ENCODE measurements at regions not wholly inside any gene's neighbourhood (a gene's known extent, or its start where the extent isn't known, plus 50 kb on each side); places are given as distances from the start of the nearest gene placed in this dataset.

DNA sequence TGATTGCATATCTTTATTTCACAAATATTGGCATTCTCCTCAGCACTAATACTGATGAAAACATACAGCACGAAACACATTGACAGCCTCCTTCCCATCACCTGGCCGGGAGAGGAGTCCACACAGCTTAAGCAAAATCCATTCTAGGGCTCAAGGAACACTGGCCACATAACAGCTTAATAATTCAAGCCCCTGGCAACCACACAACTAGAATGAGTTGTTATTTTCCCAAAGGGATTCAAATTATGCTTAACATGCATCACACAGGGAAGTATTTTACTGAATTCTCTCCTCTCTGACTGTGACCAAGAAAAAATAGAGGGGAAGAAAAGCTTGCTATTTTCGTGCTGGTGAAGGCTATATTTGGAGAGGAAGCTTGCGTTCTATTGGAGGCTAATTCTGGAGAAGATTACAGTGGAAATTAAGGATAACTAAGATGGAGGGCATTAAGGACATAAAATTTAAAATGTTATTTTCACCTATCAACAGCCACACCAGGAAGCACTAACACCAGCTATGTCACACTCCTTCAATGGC, 198.5 kb downstream of the ADGRG6 start:
- DNase-seq (ENCODE audit: insufficient read length): no peak
- no peak for FAIRE-seq
- TF ChIP-seq TAF1 (IDR thresholded peaks at IDR 0.05; ENCODE audit: borderline replicate concordance, low read depth, low read length) (no peak), POLR2A (IDR thresholded peaks at IDR 0.05; ENCODE audit: low read depth, low read length) (no peak), POLR2AphosphoS5 (IDR thresholded peaks at IDR 0.05; ENCODE audit: low read depth, low read length) (no peak)

DNA sequence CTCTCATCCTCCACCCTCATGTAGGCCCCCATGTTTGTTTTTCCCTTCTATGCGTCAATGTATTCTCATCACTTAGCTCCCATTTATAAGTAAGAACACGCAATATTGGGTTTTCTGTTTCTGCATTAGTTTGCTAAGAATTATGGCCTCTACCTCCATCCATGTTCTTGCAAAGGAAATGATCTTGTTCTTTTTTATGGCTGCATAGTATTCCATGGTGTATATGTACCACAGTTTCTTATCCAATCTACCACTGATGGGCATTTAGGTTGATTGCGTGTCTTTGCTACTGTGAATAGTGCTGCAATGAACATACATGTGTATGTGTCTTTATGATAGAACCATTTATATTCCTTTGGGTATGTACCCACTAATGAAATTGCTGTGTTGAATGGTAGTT, 200.0 kb downstream of the ADGRG6 start:
- no peak for TF ChIP-seq POLR2A (IDR thresholded peaks at IDR 0.05; ENCODE audit: low read depth, low read length)
- TF ChIP-seq TAF1 (IDR thresholded peaks at IDR 0.05; ENCODE audit: borderline replicate concordance, low read depth, low read length): no peak
- TF ChIP-seq POLR2AphosphoS5 (IDR thresholded peaks at IDR 0.05; ENCODE audit: low read depth, low read length): no peak
- DNase-seq (ENCODE audit: insufficient read length) (no peak), FAIRE-seq (no peak)

DNA sequence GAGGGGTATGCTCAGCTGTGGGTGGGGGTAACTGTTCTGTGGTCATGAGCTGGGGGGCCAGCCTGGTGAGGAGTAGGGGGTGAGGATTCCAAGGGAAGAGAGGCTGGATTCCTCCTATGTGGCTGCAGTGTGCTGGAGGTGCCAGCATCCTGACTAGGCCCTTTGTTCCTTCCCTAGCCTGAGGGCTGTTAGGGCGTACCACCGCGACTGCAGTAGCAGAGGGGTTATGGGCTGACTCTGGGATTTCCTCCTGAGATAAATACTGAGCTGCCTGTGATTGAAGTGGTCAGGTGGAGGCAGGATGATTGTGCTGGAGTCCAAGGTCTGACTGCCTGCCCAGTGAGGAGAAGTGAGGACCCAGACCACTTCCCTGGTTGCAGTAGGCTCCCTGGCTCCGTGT, 205.3 kb downstream of the ADGRG6 start:
- no peak for FAIRE-seq
- TF ChIP-seq POLR2A (IDR thresholded peaks at IDR 0.05; ENCODE audit: low read depth, low read length): no peak
- no peak for TF ChIP-seq TAF1 (IDR thresholded peaks at IDR 0.05; ENCODE audit: borderline replicate concordance, low read depth, low read length)
- TF ChIP-seq POLR2AphosphoS5 (IDR thresholded peaks at IDR 0.05; ENCODE audit: low read depth, low read length): no peak
- DNase-seq (ENCODE audit: insufficient read length): no peak

DNA sequence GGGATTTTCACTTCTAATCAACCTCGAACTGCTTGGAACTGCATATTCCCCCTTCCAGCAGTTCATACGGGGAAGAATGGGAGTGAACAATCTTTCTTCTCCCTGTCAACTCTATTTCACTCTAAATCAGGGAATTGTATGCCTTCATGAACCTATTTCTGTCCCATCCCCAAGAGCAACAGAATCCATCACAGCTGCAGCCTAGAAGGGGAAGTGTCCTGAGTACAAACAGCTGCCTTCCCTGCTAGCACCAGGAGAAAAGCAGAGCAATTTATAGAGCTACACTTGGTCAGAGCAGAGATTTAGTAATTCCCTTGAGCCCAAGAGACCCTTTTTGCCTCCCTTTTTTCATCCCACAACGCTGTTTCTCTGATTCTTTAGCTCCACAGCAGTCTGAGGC, 208.4 kb downstream of the ADGRG6 start:
- FAIRE-seq (no peak), DNase-seq (ENCODE audit: insufficient read length) (no peak)
- no peak for TF ChIP-seq POLR2A (IDR thresholded peaks at IDR 0.05; ENCODE audit: low read depth, low read length)
- no peak for TF ChIP-seq TAF1 (IDR thresholded peaks at IDR 0.05; ENCODE audit: borderline replicate concordance, low read depth, low read length)
- TF ChIP-seq POLR2AphosphoS5 (IDR thresholded peaks at IDR 0.05; ENCODE audit: low read depth, low read length): no peak

DNA sequence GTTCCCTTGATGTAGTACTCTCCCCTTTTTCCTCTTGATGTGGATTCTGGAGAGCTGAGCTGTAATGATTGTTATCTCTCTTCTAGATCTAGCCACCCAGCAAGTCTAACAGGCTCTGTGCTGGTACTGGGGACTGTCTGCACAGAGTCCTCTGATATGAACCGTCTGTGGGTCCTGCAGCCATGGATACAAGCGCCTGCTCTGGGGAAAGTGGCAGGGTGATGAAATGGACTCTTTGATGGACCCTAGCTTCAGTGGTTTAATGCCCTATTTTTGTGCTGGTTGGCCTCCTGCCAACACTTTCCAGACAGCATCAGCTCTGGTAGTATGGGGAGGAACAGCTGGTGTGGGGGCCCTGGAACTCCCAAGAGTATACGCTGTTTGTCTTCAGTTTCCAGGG, 216.3 kb downstream of the ADGRG6 start:
- TF ChIP-seq TAF1 (IDR thresholded peaks at IDR 0.05; ENCODE audit: borderline replicate concordance, low read depth, low read length): no peak
- TF ChIP-seq POLR2A (IDR thresholded peaks at IDR 0.05; ENCODE audit: low read depth, low read length): no peak
- no peak for TF ChIP-seq POLR2AphosphoS5 (IDR thresholded peaks at IDR 0.05; ENCODE audit: low read depth, low read length)
- FAIRE-seq: no peak
- DNase-seq (ENCODE audit: insufficient read length): no peak

DNA sequence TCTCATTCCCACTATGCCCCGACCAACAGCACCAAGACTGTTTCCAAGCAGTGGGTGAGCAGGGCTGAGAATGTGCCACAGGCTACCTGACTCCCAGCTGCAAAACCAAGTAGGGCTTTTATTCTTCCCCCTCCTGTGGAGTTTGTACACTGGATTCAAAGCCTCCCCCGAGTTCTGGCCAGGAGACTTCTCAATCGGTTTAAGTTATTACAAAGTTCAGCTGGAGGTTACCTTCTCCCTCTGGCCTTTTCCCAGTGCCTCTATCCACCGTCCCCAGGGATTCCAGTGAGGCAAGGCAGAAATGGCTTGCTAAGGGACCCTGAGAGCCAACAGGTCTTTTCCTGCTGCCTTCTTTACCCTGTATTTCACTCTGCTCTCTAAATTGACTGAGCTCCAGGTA, 217.0 kb downstream of the ADGRG6 start:
- DNase-seq (ENCODE audit: insufficient read length) (no peak), FAIRE-seq (no peak)
- TF ChIP-seq TAF1 (IDR thresholded peaks at IDR 0.05; ENCODE audit: borderline replicate concordance, low read depth, low read length) (no peak), POLR2A (IDR thresholded peaks at IDR 0.05; ENCODE audit: low read depth, low read length) (no peak), POLR2AphosphoS5 (IDR thresholded peaks at IDR 0.05; ENCODE audit: low read depth, low read length) (no peak)

DNA sequence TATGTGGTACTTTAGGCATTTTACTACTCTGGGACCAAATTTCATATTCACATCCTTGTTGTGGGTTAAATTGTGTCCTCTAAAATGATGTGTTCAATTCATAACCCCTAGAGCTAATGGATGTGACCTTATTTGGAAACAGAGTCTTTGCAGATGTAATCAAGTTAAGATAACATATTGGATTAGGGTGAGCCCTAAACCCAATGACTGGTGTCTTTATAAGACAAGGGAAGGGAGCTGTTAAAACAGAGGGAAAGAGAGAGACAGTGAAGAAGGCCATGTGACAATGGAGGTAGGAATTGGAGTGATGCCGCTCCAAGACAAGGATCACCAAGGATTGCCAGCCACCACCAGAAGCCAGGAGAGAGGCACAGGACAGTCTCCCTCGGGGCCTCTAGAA, 220.0 kb downstream of the ADGRG6 start:
- DNase-seq (ENCODE audit: insufficient read length) (no peak), FAIRE-seq (no peak)
- no peak for TF ChIP-seq TAF1 (IDR thresholded peaks at IDR 0.05; ENCODE audit: borderline replicate concordance, low read depth, low read length)
- no peak for TF ChIP-seq POLR2AphosphoS5 (IDR thresholded peaks at IDR 0.05; ENCODE audit: low read depth, low read length)
- TF ChIP-seq POLR2A (IDR thresholded peaks at IDR 0.05; ENCODE audit: low read depth, low read length): no peak

DNA sequence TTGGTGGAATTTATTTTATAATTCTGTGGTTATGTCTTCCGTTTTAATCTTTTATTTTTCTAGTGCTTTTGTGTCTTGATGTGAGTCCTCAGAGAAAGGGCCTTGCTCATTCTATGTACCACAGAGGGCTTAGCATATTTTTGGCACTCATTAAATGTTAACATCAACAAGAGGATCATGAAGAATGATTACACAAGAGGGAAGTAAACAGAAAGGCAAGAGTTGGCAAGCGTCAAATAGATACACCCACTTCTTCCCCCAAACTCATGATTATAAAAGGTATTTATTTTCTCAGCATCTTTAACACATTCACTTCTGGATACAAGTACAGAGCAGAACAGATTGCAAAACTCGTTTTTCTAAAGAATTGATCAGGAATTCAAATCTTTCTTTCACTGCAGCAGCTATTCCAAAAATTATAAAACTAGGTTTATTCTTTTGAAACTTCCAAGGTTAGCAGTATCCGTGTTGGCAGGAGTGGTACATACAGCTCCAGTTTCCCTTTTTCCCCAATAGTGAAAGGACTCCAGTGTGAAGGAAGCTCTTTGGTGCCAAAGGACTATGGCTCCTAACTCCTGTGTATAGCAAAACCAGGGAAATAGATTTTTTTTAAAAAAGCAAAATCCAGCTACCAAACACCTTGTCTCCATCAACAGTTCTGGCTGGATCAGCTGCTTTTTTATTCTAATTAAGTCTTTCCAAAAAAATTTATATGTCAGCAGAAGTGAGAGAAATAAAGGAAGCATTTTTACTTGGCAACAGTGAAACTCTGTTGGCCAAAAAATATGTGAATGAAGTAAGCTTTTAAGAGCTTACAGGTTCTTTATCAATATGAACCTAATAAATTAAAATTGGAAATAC, 221.9 kb downstream of the ADGRG6 start:
- DNase-seq (ENCODE audit: insufficient read length) (no peak), FAIRE-seq (no peak)
- TF ChIP-seq POLR2AphosphoS5 (IDR thresholded peaks at IDR 0.05; ENCODE audit: low read depth, low read length) (no peak), POLR2A (IDR thresholded peaks at IDR 0.05; ENCODE audit: low read depth, low read length) (no peak)

DNA sequence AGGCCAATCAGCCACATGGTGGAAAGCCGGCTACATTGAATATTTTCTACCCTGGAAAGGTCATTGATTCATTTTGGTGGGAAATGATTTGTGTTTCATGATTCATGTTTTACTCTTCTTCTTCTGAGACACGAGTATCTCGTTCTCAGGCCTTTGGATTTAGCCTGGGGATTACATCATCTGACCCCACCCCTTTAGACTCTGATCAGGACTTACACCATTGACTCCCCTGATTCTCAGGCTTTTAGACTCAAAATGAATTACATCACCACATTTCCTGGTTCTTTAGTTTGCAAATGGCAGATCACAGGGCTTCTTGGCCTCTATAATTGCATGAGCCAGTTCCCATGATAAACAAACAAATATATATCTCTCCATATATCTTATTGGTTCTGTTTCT, 228.8 kb downstream of the ADGRG6 start:
- TF ChIP-seq TAF1 (IDR thresholded peaks at IDR 0.05; ENCODE audit: borderline replicate concordance, low read depth, low read length): no peak
- TF ChIP-seq POLR2A (IDR thresholded peaks at IDR 0.05; ENCODE audit: low read depth, low read length): no peak
- TF ChIP-seq POLR2AphosphoS5 (IDR thresholded peaks at IDR 0.05; ENCODE audit: low read depth, low read length): no peak
- no peak for DNase-seq (ENCODE audit: insufficient read length)
- no peak for FAIRE-seq

DNA sequence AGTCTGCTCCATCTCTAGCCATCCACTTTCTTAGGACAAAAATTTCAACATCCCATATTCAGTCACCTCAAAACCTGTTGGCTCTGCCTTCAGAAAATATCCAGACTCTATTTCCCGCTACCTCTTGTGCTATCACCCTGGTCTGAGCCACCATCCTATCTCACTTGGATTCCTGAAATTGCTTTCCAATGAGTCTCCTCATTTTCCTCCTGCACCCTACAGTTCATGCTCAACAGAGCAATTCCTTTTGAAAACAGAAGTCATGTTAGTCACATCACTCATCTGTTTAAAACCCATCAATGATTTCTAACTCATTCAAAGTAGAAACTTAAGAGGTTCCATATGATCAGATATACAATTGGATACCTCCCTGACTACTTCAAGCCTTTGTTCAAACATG, 229.9 kb downstream of the ADGRG6 start:
- no peak for FAIRE-seq

DNA sequence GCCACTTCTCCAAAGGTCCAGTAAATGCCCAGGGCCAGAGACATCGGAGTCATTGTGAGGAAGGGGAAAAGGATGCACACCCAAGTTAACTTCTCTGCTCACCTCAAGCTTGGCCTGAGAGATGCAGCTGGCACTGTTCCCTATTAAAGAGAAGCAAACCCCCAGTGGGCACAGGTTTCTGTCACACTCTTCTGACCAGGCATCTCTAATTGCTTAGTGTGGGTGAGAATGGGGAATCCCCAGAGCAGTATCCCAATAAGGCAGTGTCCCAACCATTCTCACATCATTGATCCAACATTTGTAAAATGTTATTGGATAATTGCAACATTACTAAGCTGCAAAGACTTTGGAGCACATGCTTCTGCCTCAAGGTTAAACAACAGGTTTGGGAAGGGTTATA, 232.3 kb downstream of the ADGRG6 start:
- DNase-seq (ENCODE audit: insufficient read length): no peak
- FAIRE-seq: no peak
- TF ChIP-seq POLR2A (IDR thresholded peaks at IDR 0.05; ENCODE audit: low read depth, low read length) (no peak), POLR2AphosphoS5 (IDR thresholded peaks at IDR 0.05; ENCODE audit: low read depth, low read length) (no peak)

More for the DNA sequence above, 229.9 kb downstream of the ADGRG6 start:
- no peak for TF ChIP-seq POLR2A (IDR thresholded peaks at IDR 0.05; ENCODE audit: low read depth, low read length)
- TF ChIP-seq POLR2AphosphoS5 (IDR thresholded peaks at IDR 0.05; ENCODE audit: low read depth, low read length): no peak
- no peak for TF ChIP-seq TAF1 (IDR thresholded peaks at IDR 0.05; ENCODE audit: borderline replicate concordance, low read depth, low read length)
- no peak for DNase-seq (ENCODE audit: insufficient read length)

DNA sequence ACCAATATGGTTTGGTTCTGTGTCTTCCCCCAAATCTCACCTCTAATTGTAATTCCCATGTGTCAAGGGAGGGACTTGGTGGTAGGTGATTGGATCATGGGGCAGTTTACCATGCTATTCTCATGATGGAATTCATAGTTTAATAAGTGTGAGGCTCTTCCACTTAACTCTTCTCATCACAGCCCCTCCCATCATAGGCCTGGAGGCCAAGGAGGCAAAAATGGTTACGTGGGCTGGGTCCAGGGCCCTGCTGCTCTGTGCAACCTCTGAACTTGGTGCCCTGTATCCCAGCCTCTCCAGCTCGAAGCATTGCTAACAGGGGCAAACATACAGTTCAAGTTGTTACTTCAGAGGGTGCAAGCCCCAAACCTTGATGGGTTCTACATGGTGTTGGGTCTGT, 232.7 kb downstream of the ADGRG6 start:
- no peak for FAIRE-seq
- no peak for DNase-seq (ENCODE audit: insufficient read length)
- TF ChIP-seq POLR2AphosphoS5 (IDR thresholded peaks at IDR 0.05; ENCODE audit: low read depth, low read length) (no peak), POLR2A (IDR thresholded peaks at IDR 0.05; ENCODE audit: low read depth, low read length) (no peak), TAF1 (IDR thresholded peaks at IDR 0.05; ENCODE audit: borderline replicate concordance, low read depth, low read length) (no peak)
